PC-3 (cell line): ENCODE measurements at regions not wholly inside any gene's neighbourhood (a gene's known extent, or its start where the extent isn't known, plus 50 kb on each side); places are given as distances from the start of the nearest gene placed in this dataset.

Experiments used
- CTCF ChIP-seq: fragments of 300-600 bp; sonication (generic); conservative IDR thresholded peaks from 2 replicates; pipeline ENCODE4 v1.5.1; 2017; ENCODE audit warnings: antibody characterized with exemption, low read depth, mild to moderate bottlenecking, low read length
- EZH2 ChIP-seq: fragments of 300-600 bp; sonication (generic); IDR thresholded peaks from one replicate; pipeline ENCODE4 v1.6.1; 2017; ENCODE audit warnings: antibody characterized with exemption, mild to moderate bottlenecking, low read length; ENCODE audit not compliant: unreplicated experiment
- EZH2phosphoT487 ChIP-seq: fragments of 300-600 bp; sonication (generic); IDR thresholded peaks from 2 replicates; pipeline ENCODE4 v1.6.1; 2018; ENCODE audit warnings: mild to moderate bottlenecking, antibody characterized with exemption, low read length, borderline replicate concordance

- TF ChIP-seq CTCF (peak; percentile 16; the same call in 1 of the 2 replicates), EZH2phosphoT487 (no peak), EZH2 (no peak)
These were observed 563.4 kb downstream of the XIRP2 start for GRCh38 chr2:167451496-167452289.
